ENCODE measurements at regions not wholly inside any gene's neighbourhood (a gene's known extent, or its start where the extent isn't known, plus 50 kb on each side); places are given as distances from the start of the nearest gene placed in this dataset.

DNA sequence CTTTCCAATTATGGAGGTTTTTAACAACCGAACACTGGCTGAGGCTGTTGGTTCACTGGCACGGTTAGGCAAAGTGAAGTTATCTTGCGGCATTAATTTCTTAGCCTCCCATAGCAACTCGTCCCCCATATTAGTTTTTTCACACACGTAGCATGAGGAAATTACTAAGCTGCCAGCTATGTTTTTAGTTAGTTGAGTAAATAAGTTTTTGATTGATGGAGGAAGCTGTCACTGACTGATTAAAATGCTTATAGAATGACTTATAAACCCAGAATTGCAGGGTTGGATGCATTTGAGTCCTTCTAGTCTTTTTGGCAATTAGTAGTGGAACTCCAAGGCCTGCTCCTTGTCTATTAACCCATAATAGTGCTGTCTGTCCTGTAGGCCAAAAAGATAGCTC, 97.1 kb downstream of the ALG10 start:
- TF ChIP-seq, protein P1, sequence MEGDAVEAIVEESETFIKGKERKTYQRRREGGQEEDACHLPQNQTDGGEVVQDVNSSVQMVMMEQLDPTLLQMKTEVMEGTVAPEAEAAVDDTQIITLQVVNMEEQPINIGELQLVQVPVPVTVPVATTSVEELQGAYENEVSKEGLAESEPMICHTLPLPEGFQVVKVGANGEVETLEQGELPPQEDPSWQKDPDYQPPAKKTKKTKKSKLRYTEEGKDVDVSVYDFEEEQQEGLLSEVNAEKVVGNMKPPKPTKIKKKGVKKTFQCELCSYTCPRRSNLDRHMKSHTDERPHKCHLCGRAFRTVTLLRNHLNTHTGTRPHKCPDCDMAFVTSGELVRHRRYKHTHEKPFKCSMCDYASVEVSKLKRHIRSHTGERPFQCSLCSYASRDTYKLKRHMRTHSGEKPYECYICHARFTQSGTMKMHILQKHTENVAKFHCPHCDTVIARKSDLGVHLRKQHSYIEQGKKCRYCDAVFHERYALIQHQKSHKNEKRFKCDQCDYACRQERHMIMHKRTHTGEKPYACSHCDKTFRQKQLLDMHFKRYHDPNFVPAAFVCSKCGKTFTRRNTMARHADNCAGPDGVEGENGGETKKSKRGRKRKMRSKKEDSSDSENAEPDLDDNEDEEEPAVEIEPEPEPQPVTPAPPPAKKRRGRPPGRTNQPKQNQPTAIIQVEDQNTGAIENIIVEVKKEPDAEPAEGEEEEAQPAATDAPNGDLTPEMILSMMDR (IDR thresholded peaks at IDR 0.05): no peak
- no peak for TF ChIP-seq EZH2 (IDR thresholded peaks at IDR 0.05)
